Hematopoietic multipotent progenitor cell treated with erythropoietin and hydrocortisone succinate and interleukin-3 and kit ligand, for 8 days (in vitro differentiated cells): ENCODE measurements at regions not wholly inside any gene's neighbourhood (a gene's known extent, or its start where the extent isn't known, plus 50 kb on each side); places are given as distances from the start of the nearest gene placed in this dataset.
"Not testable (repeated sequence)": the region's sequence is repeated elsewhere in the genome, so short reads cannot be mapped to it uniquely, and the experiment has no call there.

Experiments
- DNase-seq: peaks from one replicate; pipeline ENCODE4 v3.0.0-alpha.2; 2015

DNA sequence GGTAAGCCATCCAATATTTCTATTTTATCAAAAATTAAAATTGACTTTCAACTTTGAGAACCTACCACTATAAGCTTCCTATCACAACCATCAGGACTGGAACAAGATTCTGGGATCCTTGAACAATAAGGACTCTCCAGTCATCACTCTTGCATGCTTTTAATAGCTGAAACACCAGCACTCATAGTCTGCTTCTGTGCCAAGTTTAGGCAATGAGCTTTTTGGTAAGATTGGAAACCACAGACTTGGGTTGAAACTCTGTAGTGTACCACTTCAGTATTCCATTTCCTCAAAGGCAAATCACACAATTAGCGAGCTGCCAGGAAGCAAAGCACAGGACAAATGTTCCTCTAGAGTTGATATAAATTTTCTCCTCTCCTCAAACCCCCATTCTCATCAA is 1065.8 kb upstream of the SLC39A10 start:
- no peak for DNase-seq

- no peak for DNase-seq
These were observed 1069.2 kb upstream of the SLC39A10 start for GRCh38 chr2:194587739-194588270.

GRCh38 chr2:194567661-194568017 is 1089.4 kb upstream of the SLC39A10 start:
- DNase-seq: no peak

DNA sequence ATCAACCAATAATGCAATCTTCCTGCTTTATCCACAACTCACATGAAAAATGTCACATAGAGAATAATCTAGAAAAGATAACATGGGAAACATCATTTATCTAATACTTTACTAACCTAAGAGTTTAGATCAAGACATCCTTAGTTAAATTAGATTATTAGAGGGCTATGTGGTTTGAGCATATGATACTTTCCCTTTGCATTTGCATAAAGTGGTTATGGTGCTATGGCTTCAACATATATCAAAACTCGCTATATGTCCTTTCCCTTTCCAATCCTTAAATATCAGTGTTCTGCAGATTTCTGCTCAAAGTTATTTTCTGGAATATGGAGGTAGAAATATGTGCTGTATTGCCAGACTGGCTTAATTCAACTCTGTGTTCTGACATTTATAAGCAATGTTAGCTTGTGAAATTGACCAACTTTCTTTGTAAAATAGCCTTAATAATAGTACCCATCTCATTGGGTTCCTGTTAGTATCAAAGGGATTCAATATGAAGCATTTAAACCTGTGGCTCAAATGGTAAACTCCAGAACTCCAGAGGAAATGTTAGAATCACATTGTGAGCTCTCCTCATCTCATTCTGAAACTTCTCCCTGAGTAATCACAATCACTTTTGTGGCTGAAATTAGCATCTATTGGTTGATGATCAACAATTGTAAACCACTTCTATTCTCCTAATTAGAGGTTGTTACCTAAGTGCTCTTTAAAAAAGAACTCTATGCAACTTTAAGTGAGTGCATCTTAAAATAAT is 1089.9 kb upstream of the SLC39A10 start:
- no peak for DNase-seq

GRCh38 chr2:194564422-194564821 is 1092.6 kb upstream of the SLC39A10 start:
- no peak for DNase-seq

DNA sequence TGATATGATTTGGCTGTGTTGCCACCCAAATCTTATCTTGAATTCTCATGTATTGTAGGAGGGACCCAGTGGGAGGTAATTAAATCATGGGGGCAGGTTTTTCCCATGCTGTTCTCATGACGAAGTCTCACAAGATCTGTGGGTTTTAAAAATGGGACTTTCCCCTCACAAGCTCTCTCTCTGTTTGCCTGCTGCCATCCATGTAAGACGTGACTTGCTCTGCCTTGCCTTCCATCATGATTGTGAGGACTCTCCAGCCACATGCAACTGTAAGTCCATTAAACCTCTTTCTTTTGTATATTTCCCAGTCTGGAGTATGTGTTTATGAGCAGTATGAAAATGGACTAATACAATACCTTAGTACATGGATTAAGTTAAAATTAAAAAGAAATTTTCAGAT is 1094.7 kb upstream of the SLC39A10 start:
- no peak for DNase-seq

- no peak for DNase-seq
These were observed 1097.1 kb upstream of the SLC39A10 start for GRCh38 chr2:194559964-194560363.

- no peak for DNase-seq
These were observed 1097.5 kb upstream of the SLC39A10 start for GRCh38 chr2:194559523-194559922.

- no peak for DNase-seq
These were observed 1099.0 kb upstream of the SLC39A10 start for GRCh38 chr2:194557993-194558392.

DNA sequence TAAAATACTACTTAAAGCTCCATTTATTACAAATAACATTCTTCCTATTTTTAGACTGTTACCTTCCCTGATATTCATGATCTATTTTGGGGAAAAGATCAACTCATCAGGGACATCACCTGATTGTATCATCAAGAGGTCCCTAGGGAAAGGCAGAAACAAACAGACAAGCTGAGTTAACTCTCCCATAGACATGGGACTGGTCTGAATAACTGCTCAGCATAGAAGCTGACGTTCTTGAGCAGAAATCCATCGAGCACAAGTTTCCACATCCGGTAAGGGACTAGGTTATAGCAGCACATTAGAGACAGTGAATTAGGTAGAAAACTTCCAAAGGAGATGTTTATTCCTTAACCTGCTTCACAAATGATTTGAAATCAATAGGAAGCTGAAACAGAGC is 1100.4 kb upstream of the SLC39A10 start:
- DNase-seq: no peak

DNA sequence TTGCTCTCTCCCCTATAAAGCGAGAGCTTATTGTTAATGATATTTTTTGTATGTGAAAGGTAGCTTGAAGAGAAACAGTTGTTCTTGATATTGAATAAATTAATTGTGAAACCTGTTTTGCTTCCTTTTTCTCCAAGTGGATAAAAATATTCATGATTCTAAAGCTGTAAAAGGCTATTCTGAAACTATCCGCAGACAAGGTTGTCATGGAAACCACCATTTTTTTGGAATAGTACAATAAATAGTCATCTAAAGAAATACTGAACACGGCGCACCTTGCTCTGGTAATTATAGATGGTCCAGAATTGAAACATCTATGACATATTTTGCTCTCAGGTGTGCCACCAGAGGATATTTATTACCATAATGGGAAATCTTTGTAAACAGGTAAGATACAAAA is 1103.0 kb upstream of the SLC39A10 start:
- DNase-seq: no peak

DNA sequence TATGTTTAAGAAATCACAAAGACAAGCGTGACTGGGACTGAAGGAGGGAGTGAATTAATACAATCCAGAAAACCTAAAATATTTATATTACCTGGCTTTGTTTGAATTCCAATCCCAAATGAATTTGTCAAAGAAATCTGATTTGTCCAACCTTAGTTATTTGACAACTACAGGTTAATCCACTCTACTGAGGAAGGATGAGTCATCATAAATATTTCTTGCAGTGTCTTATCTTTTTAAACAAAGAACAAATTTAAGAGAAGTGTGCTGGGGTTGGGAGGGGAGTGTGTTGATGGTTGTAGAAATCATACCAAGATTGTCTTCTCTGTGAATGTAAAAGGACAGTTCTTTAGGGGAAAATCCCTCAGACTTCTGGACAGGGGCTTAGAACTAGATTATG is 1106.3 kb upstream of the SLC39A10 start:
- no peak for DNase-seq

- DNase-seq: no peak
These were observed 1107.6 kb upstream of the SLC39A10 start for GRCh38 chr2:194549387-194549786.

- DNase-seq: peak; percentile 3
These were observed 1111.0 kb upstream of the SLC39A10 start for GRCh38 chr2:194545978-194546377.

- no peak for DNase-seq
These were observed 1117.6 kb upstream of the SLC39A10 start for GRCh38 chr2:194539425-194539824.

DNA sequence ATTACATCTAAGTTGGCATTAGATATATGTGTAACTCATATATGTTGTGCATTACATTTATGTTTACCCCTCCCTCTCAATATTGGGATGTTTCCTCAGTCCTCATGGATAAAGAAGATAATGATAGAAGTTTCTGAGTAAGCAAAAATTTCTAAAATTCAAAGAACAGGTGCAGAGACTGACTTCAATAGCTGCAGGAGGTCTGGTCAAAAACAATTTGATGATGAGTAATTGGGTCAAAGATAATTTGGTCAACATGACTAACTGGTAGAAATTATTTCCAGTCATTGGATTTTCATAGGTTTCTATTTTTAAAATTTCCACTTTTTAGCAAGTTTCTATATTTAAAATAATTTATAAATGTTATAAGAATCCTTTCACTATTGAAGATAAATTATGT is 1130.9 kb upstream of the SLC39A10 start:
- DNase-seq: no peak

GRCh38 chr2:194514281-194514680 is 1142.7 kb upstream of the SLC39A10 start:
- DNase-seq: no peak

GRCh38 chr2:194511070-194511469 is 1146.0 kb upstream of the SLC39A10 start:
- DNase-seq: not testable (repeated sequence)

DNA sequence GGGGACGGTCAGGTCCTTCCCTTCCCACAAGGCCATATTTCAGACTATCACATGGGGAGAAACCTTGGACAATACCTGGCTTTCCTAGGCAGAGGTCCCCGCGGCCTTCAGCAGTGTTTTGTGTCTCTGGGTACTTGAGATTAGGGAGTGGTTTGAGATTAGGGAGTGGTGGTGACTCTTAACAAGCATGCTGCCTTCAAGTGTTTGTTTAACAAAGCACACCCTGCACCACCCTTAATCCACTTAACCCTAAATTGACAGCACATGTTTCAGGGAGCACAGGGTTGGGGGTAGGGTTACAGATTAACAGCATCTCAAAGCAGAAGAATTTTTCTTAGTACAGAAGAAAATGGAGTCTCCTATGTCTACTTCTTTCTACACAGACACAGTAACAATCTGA is 1152.2 kb upstream of the SLC39A10 start:
- not testable (repeated sequence) for DNase-seq

- no peak for DNase-seq
These were observed 1162.0 kb upstream of the SLC39A10 start for GRCh38 chr2:194495046-194495445.

DNA sequence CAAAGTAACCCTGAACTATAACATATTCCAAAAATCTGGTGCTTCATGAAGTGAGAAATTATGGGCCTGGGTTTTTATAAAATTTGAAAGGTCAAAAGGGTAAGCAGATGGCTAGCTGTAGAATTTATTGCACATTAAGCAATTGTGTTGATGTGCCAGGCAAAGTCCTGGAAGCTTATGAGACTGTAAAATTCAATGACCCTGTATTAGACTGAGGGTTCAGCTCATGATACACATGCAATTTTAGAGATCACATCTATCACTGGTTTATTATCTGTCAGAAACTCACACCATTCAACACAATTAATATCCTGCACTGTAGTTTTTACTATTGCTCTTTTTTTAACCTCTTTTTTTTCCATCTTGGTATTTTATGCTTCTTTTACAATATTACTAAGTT is 1162.6 kb upstream of the SLC39A10 start:
- DNase-seq: no peak

DNA sequence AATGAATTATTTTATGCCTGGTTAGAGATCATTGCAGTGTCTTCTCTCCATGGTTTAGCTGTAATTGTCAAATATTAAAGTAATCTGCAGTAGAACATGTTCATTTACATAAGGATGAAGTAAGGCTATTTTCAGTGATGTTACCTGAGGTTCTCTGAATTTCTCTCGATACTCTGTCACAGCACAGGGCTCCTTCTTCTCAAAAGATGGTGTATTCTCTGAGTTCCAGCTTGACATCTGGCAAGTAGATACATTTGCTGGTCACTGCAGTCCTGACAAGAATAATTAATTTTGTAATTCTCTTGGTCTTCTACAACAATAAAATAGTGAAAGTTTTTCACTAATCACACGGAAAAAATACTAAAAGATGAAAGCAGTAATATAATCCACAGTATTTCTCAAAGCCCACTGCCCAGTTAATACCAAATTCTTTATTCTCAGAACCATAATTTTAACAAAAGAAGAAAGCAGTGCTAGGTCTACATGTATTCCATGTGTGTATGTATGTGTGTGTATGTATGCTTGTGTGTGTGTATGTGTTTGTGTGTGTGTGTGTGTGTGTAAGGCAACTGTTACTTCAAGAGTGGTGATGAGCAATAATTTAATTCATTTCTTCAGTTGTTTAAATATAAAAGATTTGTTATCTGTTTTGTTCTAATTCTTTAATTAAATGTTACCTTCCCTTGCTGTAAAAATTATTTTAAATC is 1165.5 kb upstream of the SLC39A10 start:
- DNase-seq: no peak

DNA sequence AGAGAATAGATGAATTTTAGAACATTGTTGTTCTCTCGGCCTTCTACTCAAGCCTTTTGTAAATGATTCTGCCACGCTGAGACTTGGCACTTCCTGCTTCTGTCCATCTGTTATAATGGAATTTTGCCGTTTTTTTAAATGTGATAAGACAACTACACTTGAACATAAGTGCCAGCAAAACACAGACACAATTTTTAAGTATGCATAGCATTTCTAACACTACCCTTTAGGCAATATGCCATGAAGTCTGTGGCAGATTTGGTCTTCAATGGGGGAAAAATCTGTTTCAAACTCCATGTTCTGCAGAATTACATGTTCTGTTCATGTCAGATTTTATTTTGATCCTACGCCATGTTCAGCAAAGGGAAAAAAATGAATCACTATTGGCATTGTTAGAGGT is 1170.7 kb upstream of the SLC39A10 start:
- DNase-seq: no peak

DNA sequence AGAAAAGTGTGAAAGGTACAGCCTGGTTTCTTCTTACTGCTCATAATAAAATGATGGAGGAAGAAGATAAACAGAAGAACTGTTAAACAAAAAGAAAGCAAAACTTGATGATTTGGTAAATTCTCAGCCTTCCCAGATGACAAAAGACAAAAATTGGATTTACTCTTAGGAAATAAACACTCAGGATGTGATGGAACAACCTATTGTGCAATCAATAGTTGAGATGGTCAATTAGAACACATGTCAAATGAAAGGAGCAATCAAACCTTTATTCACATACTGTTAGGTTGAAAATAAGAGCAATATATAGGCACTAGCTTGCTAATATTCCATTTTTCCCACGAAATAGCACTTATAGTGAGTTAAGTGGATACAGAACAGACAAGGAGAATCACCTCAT is 1174.0 kb upstream of the SLC39A10 start:
- no peak for DNase-seq

DNA sequence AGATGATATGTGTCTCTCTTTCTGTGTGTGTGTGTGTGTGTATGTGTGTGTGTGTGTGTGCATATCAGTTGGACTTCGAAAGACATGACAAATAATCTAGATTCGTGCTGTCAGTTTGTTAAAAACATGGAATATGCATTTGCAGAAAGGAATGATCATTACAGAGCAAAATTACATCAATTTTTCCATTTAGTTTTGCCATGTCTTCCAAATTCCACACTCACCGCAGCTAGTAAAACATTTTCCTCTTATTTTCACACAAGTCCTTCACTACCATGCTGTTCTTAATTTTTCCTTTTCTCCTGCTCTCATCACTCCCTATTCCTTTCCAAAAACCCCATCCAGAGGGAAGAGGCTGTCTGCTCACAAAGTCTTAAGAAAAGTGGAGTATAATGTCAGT is 1191.4 kb upstream of the SLC39A10 start:
- DNase-seq: no peak
